Limb (tissue), 2 donors: ENCODE measurements at regions not wholly inside any gene's neighbourhood (a gene's known extent, or its start where the extent isn't known, plus 50 kb on each side); places are given as distances from the start of the nearest gene placed in this dataset.
A peak's percentile ranks its signal among the peaks of the same experiment; 100 is the strongest.
"Not testable (repeated sequence)": the region's sequence is repeated elsewhere in the genome, so short reads cannot be mapped to it uniquely, and the experiment has no call there.

Experiments used
- DNase-seq, 2 donors: peaks; one replicate each; pipeline ENCODE4 v3.0.0-alpha.2; 2016; ENCODE audit errors: extremely low spot score in 2 of 2

- not testable (repeated sequence) for DNase-seq
Observed at GRCh38 chr10:46202405-46202804, 84.4 kb upstream of the ANTXRL start.

- DNase-seq, result not testable (repeated sequence)
Observed at GRCh38 chr10:46204482-46205102, 82.2 kb upstream of the ANTXRL start.

- not testable (repeated sequence) for DNase-seq
Observed at GRCh38 chr10:46210427-46210826, 76.4 kb upstream of the ANTXRL start.

GRCh38 chr10:46215426-46215825 is 71.4 kb upstream of the ANTXRL start:
- DNase-seq, result peak in 1 of 2 donors; percentile 15

- peak in 1 of 2 donors; percentile 24 for DNase-seq
Observed at GRCh38 chr10:46216003-46216634, 70.7 kb upstream of the ANTXRL start.

GRCh38 chr10:46216836-46217751 is 69.7 kb upstream of the ANTXRL start:
- peak in 1 of 2 donors; percentile 14 for DNase-seq

GRCh38 chr10:46217752-46218453 is 68.9 kb upstream of the ANTXRL start:
- peak in 1 of 2 donors; percentile 20 for DNase-seq

GRCh38 chr10:46218921-46219320 is 67.9 kb upstream of the ANTXRL start:
- DNase-seq, result no peak

- peak in 1 of 2 donors; percentile 9 for DNase-seq
Observed at GRCh38 chr10:46219431-46219990, 67.3 kb upstream of the ANTXRL start.

- DNase-seq, result peak in 1 of 2 donors; percentile 25
Observed at GRCh38 chr10:46220187-46220586, 66.6 kb upstream of the ANTXRL start.

GRCh38 chr10:46220872-46221538 is 65.8 kb upstream of the ANTXRL start:
- DNase-seq, result peak in 1 of 2 donors; percentile 20

GRCh38 chr10:46222364-46222935 is 64.3 kb upstream of the ANTXRL start:
- DNase-seq, result no peak

- peak in 1 of 2 donors; percentile 11 for DNase-seq
Observed at GRCh38 chr10:46223064-46223480, 63.7 kb upstream of the ANTXRL start.

GRCh38 chr10:46223626-46224413 is 63.0 kb upstream of the ANTXRL start:
- DNase-seq, result no peak

- DNase-seq, result no peak
Observed at GRCh38 chr10:46224414-46224682, 62.4 kb upstream of the ANTXRL start.

GRCh38 chr10:46225597-46225996 is 61.2 kb upstream of the ANTXRL start:
- DNase-seq, result peak in 1 of 2 donors; percentile 12

GRCh38 chr10:46226232-46226631 is 60.6 kb upstream of the ANTXRL start:
- DNase-seq, result peak in 1 of 2 donors; percentile 22

GRCh38 chr10:46226900-46227558 is 59.8 kb upstream of the ANTXRL start:
- DNase-seq, result peak in 1 of 2 donors; percentile 32

GRCh38 chr10:46227571-46227935 is 59.2 kb upstream of the ANTXRL start:
- peak in 1 of 2 donors; percentile 24 for DNase-seq
